Stimulated activated naive CD8-positive, alpha-beta T cell treated with anti-CD3 and anti-CD28 coated beads, Interleukin-15, amount 100 ng/mL, for 72 hours (primary cell): ENCODE measurements at regions not wholly inside any gene's neighbourhood (a gene's known extent, or its start where the extent isn't known, plus 50 kb on each side); places are given as distances from the start of the nearest gene placed in this dataset.
A peak's percentile ranks its signal among the peaks of the same experiment; 100 is the strongest.
"Not testable (repeated sequence)": the region's sequence is repeated elsewhere in the genome, so short reads cannot be mapped to it uniquely, and the experiment has no call there.

Experiments
- ATAC-seq: fragments of 150-1000 bp; cut with Tn5 transposase; 2 replicates; pipeline ENCODE4 v1.10.0; 2021; ENCODE audit warnings: mild to moderate bottlenecking, moderate library complexity
- DNase-seq, 2 donors: peaks; one replicate each; pipeline ENCODE4 v3.0.0; 2021 to 2022
- H3K27ac Mint-ChIP-seq, 2 donors: one replicate each; pipeline ENCODE4 v1.8.0; 2022; ENCODE audit warnings: mild to moderate bottlenecking in 2 of 2, mixed read lengths in 2 of 2, moderate library complexity in 2 of 2
- H3K27me3 Mint-ChIP-seq: one replicate; pipeline ENCODE4 v1.8.0; 2022; ENCODE audit warnings: mixed read lengths
- H3K4me1 Mint-ChIP-seq: one replicate; pipeline ENCODE4 v1.8.0; 2022; ENCODE audit warnings: mild to moderate bottlenecking, mixed read lengths
- H3K4me3 Mint-ChIP-seq, 2 donors: one replicate each; pipeline ENCODE4 v1.8.0; 2022; ENCODE audit warnings: mild to moderate bottlenecking in 2 of 2, mixed read lengths in 2 of 2, moderate library complexity in 1 of 2
- H3K9me3 Mint-ChIP-seq, 2 donors: one replicate each; pipeline ENCODE4 v1.8.0; 2022; ENCODE audit warnings: mixed read lengths in 2 of 2

DNA sequence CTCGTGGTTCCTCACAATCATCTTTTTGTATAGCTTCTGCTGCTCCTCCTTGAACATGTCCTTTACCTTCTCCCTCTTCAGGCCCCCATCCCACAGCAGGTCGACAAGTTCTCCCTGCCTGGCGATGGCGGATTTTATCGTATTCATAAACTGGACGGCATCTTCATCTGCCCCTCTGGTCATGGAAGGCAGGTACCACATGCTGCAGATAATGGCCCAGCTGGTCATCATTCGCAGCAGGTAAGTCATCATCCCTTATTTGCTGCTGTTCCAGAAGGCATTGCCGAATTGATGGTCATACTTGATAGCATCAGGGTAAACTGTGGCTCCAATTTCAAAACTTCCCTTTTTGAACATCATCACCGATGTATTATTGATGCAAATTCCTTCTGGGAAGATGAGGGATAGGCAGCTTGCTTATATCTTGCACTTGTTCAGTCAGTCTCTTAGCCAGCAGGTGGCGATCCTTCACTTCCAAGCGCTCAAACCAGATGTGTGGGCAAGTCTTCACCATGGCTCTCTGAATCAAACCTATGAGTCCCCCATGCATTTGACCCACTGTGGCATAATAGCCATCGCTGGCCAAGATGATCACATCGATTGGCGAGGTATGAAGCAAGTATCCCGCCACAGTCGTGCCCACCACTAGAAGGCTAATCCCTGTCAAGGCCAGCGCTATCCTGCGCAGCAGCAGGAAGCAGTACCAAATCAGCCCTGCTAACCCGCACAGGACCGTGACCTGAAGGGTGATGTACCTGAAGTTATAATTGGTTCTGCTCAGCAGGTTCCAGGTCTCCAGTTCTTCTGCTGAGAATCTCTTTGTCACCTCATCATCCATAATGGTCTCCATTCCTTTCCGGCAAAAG lies 381.5 kb upstream of the STXBP6 start:
- Mint-ChIP-seq H3K4me1 (no peaks in the 10 kb centered on the region), H3K27ac (no peak overlapping the region), H3K27me3 (no peaks in the 10 kb centered on the region), H3K4me3 (no peak overlapping the region), H3K9me3 (peaks cover 8 to 18% of the 10 kb centered on the region in 2 donors)
- no peak for DNase-seq
- ATAC-seq, result no peak

DNA sequence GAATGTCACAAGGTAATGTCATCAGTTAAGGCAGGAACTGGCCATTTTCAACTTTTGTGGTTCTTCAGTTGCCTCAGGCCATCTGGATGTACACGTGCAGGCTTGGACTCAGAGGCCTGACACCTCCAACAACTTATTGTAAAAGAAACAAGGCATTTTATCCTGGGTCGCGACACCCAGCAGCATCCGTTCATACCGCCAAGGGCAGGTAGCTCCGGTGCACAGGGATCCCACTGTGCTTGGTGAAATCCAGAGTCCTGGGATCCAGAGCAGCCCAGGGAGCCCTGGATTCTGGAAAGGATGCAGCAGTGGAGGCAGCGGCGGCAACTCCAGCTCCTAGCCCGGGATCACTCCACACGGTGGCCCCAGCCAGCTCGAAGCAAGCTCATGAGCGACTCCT lies 380.9 kb upstream of the STXBP6 start:
- no peaks in the 10 kb centered on the region for H3K4me1 Mint-ChIP-seq
- H3K9me3 Mint-ChIP-seq, result peaks cover 8 to 18% of the 10 kb centered on the region in 2 donors
- DNase-seq (no peak), ATAC-seq (no peak)
- no peak overlapping the region for H3K4me3 Mint-ChIP-seq
- H3K27ac Mint-ChIP-seq, result no peak overlapping the region
- H3K27me3 Mint-ChIP-seq, result no peaks in the 10 kb centered on the region

DNA sequence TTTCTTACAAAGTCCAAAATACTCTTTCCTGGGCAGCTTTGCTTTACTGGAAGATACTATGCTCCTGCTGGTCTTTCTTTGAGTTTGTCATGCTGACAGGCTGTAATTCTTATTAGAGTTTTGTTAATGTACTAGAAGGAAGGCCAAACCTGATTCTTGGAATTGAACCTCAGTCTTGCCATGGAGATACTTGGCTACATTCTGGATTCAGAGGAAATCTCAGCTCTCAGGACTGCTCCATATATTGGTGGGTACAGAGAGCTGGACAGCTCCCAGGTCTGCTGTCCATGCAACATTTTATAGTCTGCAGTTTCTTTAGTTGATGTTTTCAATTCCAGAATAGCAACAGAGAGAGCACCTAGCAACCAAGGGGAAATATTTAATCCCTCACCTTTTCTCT lies 363.1 kb upstream of the STXBP6 start:
- no peak overlapping the region for H3K4me3 Mint-ChIP-seq
- H3K9me3 Mint-ChIP-seq, result no peaks in the 10 kb centered on the region
- no peak overlapping the region for H3K27ac Mint-ChIP-seq
- no peaks in the 10 kb centered on the region for H3K27me3 Mint-ChIP-seq
- H3K4me1 Mint-ChIP-seq, result no peaks in the 10 kb centered on the region
- no peak for DNase-seq
- ATAC-seq, result no peak

DNA sequence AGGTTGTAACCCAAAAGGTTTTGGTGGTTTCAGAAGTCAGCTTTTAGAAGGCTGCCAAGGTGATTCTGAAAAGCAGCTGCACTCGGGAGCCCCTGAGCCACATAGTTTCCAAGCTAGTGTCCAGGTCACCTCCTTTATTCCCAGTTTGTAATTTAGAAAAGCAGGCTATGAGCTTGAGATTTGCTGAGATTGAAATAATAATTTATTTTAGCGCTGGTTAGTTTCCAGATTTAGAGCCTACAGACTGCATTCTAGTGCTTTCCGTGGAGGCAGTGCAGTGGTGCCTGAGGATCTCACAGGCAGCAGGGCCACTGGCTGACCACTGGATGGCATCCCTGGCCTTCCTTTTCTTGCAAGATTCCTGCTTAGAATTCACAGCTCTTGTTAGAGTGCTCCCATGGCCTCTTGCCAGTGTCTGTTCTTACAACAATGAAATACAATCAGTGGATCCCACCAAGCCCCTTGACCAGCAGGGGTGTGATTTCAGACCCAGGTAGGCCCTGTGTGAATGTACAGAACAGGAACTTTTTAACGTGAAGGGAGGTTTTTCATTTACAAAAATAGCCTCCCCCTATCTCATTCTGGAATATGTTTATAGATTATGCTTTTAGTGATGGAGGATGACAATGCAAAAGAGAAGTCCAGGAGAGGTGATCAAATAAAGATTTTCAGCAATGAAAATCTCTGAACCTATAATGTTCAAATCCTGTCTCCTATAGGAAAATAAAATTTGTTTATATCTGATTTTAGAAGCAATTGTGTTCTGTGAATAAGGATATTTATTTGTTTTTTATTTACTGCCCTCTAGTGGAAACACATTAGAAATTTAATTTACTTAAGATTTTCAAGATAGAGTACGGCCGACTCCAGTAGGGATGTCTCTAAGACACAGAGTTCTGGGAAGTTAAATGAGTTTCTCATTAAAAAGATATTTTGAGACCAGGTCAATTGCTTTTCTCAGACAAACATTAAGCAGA lies 362.1 kb upstream of the STXBP6 start:
- no peak overlapping the region for H3K4me3 Mint-ChIP-seq
- ATAC-seq, result no peak
- no peaks in the 10 kb centered on the region for H3K4me1 Mint-ChIP-seq
- no peaks in the 10 kb centered on the region for H3K9me3 Mint-ChIP-seq
- H3K27ac Mint-ChIP-seq, result no peak overlapping the region
- H3K27me3 Mint-ChIP-seq, result no peaks in the 10 kb centered on the region
- no peak for DNase-seq

DNA sequence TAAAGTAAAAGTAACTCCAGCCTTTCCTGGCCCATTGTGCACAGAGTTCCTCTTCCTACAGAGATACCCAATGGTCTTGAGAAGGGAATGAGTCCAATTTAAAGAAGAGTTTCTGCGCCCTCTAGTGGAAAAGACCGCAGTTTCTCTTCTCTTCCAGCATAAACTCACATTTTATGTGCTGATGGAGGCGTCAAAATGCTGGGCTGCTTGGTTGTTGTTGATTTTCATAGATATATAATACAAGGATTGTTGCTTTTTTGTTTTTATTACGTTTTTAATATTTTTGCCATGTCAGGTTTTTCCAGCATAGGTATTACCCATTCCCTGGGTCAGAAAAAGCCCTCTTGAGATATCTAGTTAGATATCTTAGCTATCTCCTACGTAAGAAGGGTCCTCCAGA lies 356.9 kb upstream of the STXBP6 start:
- DNase-seq, result no peak

DNA sequence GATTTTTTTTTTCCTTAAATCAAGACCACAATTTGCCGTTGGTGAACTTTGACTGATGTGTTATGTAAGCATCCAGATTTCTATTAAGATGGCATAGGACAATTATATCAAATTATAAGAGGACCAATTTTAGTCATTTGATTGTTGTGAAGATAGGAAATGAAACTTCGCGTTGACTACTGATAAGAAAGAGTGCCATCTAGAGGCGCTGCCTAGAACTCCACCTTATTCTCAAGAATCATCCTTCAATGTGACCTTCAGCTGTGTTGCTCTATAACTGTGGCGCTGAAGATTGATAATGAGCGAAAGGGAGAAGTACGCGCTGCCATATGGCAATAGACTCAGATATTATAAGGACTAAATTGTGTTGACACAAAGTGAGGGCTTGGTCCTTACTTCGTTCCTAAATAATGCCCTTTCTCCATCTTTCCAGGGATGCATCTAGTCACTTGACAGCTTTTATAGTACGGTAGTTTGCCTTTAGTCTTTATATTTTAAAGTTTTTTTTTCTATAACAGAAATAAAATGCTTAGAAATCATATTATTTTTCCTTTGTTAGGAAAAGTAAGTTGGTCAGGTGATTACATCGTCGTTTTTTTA lies 350.8 kb upstream of the STXBP6 start:
- no peak for ATAC-seq

More for the DNA sequence above, 356.9 kb upstream of the STXBP6 start:
- Mint-ChIP-seq H3K27me3 (no peaks in the 10 kb centered on the region), H3K4me3 (no peak overlapping the region), H3K27ac (no peak overlapping the region), H3K4me1 (no peaks in the 10 kb centered on the region), H3K9me3 (no peaks in the 10 kb centered on the region)
- ATAC-seq, result no peak

DNA sequence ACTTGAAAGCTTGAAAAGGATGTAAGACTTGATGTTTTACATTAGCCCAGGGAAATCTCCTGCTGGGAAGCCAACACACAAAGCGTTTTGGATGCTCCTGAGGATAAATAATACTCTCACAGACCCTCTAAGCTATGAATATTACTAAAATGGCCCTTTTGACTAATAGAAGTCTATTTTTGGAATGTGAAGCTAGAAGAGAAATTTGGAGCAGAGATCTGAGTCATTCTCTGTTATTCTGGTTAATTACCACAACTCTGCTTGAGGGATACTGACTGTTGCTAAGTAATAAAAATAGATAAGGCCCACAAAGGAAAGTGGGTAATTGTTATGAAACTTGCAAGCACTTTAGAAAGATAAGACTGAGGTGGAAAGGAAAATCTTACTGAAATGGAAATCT lies 346.2 kb upstream of the STXBP6 start:
- Mint-ChIP-seq H3K27ac (no peak overlapping the region), H3K9me3 (no peaks in the 10 kb centered on the region), H3K4me3 (no peak overlapping the region), H3K27me3 (no peaks in the 10 kb centered on the region), H3K4me1 (peaks cover 5% of the 10 kb centered on the region)
- ATAC-seq (no peak), DNase-seq (no peak)

More for the DNA sequence above, 350.8 kb upstream of the STXBP6 start:
- peak; percentile 18 to 21 for DNase-seq
- H3K4me1 Mint-ChIP-seq, result no peaks in the 10 kb centered on the region
- no peak overlapping the region for H3K27ac Mint-ChIP-seq
- no peak overlapping the region for H3K4me3 Mint-ChIP-seq
- no peaks in the 10 kb centered on the region for H3K9me3 Mint-ChIP-seq
- H3K27me3 Mint-ChIP-seq, result no peaks in the 10 kb centered on the region

DNA sequence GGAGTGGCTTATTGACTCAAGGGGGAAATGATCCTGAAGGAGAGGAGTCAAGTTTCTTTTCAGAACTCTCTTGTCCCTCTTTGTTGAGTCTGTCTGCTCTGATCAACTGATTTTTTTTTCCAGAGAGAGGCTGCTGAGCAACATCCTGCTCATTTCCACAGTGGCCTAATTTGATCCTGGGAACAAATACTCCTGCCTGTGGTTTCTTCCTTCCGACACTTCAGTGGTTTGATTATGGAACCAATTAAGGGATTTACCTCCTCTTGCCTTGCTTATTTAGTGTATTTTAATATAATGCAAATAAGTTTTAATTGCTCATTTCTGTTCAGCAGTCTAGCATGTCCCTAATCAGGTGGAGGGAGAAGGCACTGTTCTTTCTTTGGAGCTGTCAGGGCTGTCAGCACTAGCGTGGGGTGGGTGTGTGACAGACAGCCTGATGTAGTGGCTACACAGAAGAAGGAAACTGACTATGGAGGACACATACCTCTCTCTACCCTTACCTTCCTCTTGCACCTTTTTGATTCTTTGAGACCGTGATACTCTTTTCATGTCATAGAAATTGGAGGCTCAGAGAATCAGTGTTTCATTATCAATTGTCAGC lies 344.9 kb upstream of the STXBP6 start:
- Mint-ChIP-seq H3K9me3 (no peaks in the 10 kb centered on the region), H3K27ac (peak overlapping the region in 1 of 2 donors; percentile 71), H3K27me3 (no peaks in the 10 kb centered on the region), H3K4me3 (no peak overlapping the region), H3K4me1 (peaks cover 5% of the 10 kb centered on the region)
- DNase-seq (no peak), ATAC-seq (no peak)

DNA sequence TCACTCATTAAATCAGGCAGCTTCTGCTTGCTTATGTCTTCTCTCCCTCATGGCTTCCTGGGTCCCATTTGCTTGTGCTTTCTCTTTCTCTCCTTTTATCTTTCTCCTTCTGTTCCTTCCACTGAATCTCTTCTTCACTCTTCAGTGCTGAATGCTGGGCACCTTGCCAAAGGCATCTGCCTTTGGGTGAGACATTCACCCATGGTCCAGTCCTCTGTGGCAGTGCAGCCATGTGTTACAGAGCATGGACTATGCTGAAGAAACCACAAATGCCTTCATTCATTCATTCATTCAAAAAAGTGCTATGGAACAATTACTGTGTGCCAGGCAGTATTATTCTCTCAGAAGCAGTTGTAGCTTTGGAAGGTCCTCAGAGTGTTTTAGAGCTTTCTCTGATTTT lies 344.4 kb upstream of the STXBP6 start:
- no peak overlapping the region for H3K4me3 Mint-ChIP-seq
- DNase-seq (no peak), ATAC-seq (no peak)
- H3K9me3 Mint-ChIP-seq, result no peaks in the 10 kb centered on the region
- peaks cover 5% of the 10 kb centered on the region for H3K4me1 Mint-ChIP-seq
- no peak overlapping the region for H3K27ac Mint-ChIP-seq
- no peaks in the 10 kb centered on the region for H3K27me3 Mint-ChIP-seq

DNA sequence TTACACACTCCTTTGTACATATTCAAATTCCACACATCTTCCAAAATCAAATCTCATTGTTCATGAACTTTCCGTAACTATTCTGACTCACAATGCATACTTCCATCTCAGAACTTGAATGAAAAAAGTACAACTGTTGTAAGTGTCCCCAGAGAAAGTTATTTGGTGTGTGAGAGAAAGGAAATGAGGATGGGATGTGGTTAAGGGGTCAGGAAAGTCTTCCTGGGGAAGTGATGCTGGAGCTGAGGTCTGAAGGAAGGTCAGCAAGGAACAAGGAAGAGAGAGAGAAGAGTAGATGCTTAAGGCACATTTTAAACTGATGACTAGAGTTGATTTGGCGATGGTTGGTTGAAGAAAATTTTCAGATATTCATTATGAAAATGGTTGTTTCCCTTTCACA lies 340.0 kb upstream of the STXBP6 start:
- no peaks in the 10 kb centered on the region for H3K9me3 Mint-ChIP-seq
- peaks cover 5% of the 10 kb centered on the region for H3K4me1 Mint-ChIP-seq
- DNase-seq (no peak), ATAC-seq (no peak)
- no peak overlapping the region for H3K27ac Mint-ChIP-seq
- no peaks in the 10 kb centered on the region for H3K27me3 Mint-ChIP-seq
- no peak overlapping the region for H3K4me3 Mint-ChIP-seq

DNA sequence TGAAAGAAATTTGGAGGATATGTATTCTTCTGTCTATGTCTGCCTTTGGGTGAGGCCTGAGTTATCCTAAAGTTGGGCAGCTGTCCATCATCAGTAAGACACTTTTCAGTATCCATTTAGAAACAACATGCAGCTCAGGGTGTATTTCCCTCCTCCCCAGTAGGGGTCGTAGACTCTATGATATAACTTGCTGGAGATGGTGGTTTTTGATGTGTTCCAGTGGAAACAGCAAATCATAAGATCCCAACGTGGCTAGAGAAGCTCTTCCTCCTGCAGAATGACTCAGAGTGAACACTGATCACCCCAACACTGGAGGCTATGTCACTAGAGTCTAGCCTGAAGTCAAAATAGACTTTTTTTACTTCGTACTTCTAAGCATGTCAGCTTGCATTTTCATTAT lies 331.6 kb upstream of the STXBP6 start:
- DNase-seq (no peak), ATAC-seq (no peak)
- Mint-ChIP-seq H3K4me3 (no peak overlapping the region), H3K27me3 (no peaks in the 10 kb centered on the region), H3K9me3 (no peaks in the 10 kb centered on the region), H3K4me1 (no peaks in the 10 kb centered on the region), H3K27ac (no peak overlapping the region)

DNA sequence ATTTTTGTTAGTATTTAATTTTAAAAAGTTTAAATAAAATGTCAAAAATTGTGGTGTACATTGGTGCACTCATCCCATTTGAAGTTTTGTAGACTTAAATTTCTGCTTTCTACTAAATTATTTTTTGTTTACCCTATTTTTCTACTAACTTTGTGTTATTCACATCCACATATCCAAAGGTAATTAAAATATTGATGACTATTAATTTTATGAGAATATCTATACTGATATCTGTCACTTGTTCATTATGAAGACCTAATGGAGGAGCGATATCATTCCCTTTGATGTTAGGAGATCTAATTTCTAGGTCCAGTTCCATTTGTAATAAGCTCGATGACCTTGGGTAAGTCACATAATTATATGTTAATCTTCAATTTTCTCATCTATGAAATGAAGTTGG lies 325.7 kb upstream of the STXBP6 start:
- Mint-ChIP-seq H3K27me3 (no peaks in the 10 kb centered on the region), H3K9me3 (no peaks in the 10 kb centered on the region), H3K4me1 (no peaks in the 10 kb centered on the region), H3K4me3 (no peak overlapping the region), H3K27ac (no peak overlapping the region)
- DNase-seq (no peak), ATAC-seq (no peak)

DNA sequence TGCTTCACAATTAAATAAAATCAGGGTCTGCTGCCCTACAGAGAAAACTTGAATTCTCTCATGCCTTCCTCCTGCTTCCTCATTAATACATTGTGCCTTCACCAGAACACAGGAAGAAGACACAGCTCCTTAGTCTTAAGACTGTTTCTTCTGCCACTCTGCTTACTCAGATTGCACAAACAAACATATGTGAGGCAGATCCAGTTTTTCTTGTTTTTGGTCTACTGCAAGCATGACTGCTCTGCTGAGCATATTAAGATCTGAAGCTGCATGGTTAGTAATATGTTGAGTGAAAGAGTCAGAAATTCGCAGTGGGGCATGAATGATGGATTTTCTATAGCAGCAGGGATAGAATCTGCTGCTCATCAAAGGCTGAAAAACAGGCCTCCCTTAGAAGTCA lies 321.1 kb upstream of the STXBP6 start:
- Mint-ChIP-seq H3K27me3 (no peaks in the 10 kb centered on the region), H3K4me1 (no peaks in the 10 kb centered on the region)

DNA sequence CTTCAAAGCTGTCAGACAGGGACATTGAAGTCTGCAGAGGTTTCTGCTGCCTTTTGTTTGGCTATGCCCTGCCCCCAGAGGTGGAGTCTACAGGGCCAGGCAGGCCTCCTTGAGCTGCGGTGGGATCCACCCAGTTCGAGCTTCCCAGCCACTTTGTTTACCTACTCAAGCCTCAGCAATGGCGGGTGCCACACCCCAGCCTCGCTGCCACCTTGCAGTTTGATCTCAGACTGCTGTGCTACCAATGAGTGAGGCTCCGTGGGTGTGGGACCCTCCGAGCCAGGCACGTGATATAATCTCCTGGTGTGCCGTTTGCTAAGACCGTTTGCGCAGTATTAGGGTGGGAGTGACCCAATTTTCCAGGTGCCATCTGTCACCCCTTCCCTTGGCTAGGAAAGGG lies 320.1 kb upstream of the STXBP6 start:
- H3K4me3 Mint-ChIP-seq, H3K27me3 Mint-ChIP-seq, H3K4me1 Mint-ChIP-seq, ATAC-seq, DNase-seq, H3K27ac Mint-ChIP-seq: not testable (repeated sequence)
- peaks cover 11 to 26% of the 10 kb centered on the region in 2 donors for H3K9me3 Mint-ChIP-seq

More for the DNA sequence above, 321.1 kb upstream of the STXBP6 start:
- ATAC-seq (no peak), DNase-seq (no peak)
- H3K27ac Mint-ChIP-seq, result no peak overlapping the region
- H3K4me3 Mint-ChIP-seq, result no peak overlapping the region
- H3K9me3 Mint-ChIP-seq, result peaks cover 7 to 21% of the 10 kb centered on the region in 2 donors

DNA sequence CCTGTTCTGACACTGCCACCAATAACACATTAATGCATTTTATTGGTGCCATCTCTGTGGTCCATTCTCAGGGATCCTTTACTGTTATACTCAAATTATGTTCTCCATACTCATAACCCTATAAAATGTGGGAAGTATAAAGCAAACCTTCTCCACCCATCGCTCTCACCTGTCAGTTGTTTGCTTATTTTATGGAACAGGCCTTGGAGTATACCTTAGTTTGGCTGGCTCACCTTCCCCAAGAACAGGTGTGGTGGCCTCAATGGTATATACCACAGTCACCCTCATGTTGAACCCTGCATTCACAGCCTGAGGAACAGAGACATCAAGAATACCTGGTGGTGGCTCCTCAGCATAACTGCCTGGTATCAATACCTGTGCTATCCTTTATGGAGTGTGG lies 308.4 kb upstream of the STXBP6 start:
- ATAC-seq (no peak), DNase-seq (no peak)
- H3K27ac Mint-ChIP-seq, result no peak overlapping the region
- H3K27me3 Mint-ChIP-seq, result no peaks in the 10 kb centered on the region
- peaks cover 0 to 16% of the 10 kb centered on the region in 2 donors for H3K9me3 Mint-ChIP-seq
- H3K4me3 Mint-ChIP-seq, result no peak overlapping the region
- H3K4me1 Mint-ChIP-seq, result no peaks in the 10 kb centered on the region
